ENCODE measurements at regions not wholly inside any gene's neighbourhood (a gene's known extent, or its start where the extent isn't known, plus 50 kb on each side); places are given as distances from the start of the nearest gene placed in this dataset.
"Not testable (repeated sequence)": the region's sequence is repeated elsewhere in the genome, so short reads cannot be mapped to it uniquely, and the experiment has no call there.

GRCh38 chr4:125750828-125751466 lies 436.2 kb downstream of the FAT4 start:
- no peak for DNase-seq (ENCODE audit: low spot score)

GRCh38 chr4:125758438-125758837 lies 443.7 kb downstream of the FAT4 start:
- DNase-seq (ENCODE audit: low spot score): no peak

- DNase-seq (ENCODE audit: low spot score): no peak
Measured at GRCh38 chr4:125760201-125760819, 445.6 kb downstream of the FAT4 start.

- no peak for DNase-seq (ENCODE audit: low spot score)
Measured at GRCh38 chr4:125760956-125761355, 446.2 kb downstream of the FAT4 start.

- DNase-seq (ENCODE audit: low spot score): no peak
Measured at GRCh38 chr4:125762537-125762936, 447.8 kb downstream of the FAT4 start.

GRCh38 chr4:125765941-125766340 lies 451.2 kb downstream of the FAT4 start:
- no peak for DNase-seq (ENCODE audit: low spot score)

- DNase-seq (ENCODE audit: low spot score): no peak
Measured at GRCh38 chr4:125770814-125771398, 456.2 kb downstream of the FAT4 start.

- DNase-seq (ENCODE audit: low spot score): no peak
Measured at GRCh38 chr4:125772680-125773079, 457.9 kb downstream of the FAT4 start.

- DNase-seq (ENCODE audit: low spot score): no peak
Measured at GRCh38 chr4:125773502-125773901, 458.7 kb downstream of the FAT4 start.

- no peak for DNase-seq (ENCODE audit: low spot score)
Measured at GRCh38 chr4:125773931-125774330, 459.2 kb downstream of the FAT4 start.

- DNase-seq (ENCODE audit: low spot score): no peak
Measured at GRCh38 chr4:125776146-125776545, 461.4 kb downstream of the FAT4 start.

- no peak for DNase-seq (ENCODE audit: low spot score)
Measured at GRCh38 chr4:125780164-125780563, 465.4 kb downstream of the FAT4 start.

- DNase-seq (ENCODE audit: low spot score): no peak
Measured at GRCh38 chr4:125780747-125781146, 466.0 kb downstream of the FAT4 start.

GRCh38 chr4:125781651-125782050 lies 466.9 kb downstream of the FAT4 start:
- DNase-seq (ENCODE audit: low spot score): no peak

GRCh38 chr4:125784741-125785140 lies 470.0 kb downstream of the FAT4 start:
- DNase-seq (ENCODE audit: low spot score): no peak

- no peak for DNase-seq (ENCODE audit: low spot score)
Measured at GRCh38 chr4:125787707-125788106, 473.0 kb downstream of the FAT4 start.

GRCh38 chr4:125789023-125789422 lies 474.3 kb downstream of the FAT4 start:
- DNase-seq (ENCODE audit: low spot score): no peak

- DNase-seq (ENCODE audit: low spot score): no peak
Measured at GRCh38 chr4:125791896-125792295, 477.1 kb downstream of the FAT4 start.

GRCh38 chr4:125794989-125795388 lies 480.2 kb downstream of the FAT4 start:
- DNase-seq (ENCODE audit: low spot score): no peak

GRCh38 chr4:125796138-125796537 lies 481.4 kb downstream of the FAT4 start:
- DNase-seq (ENCODE audit: low spot score): no peak

- not testable (repeated sequence) for DNase-seq (ENCODE audit: low spot score)
Measured at GRCh38 chr4:125797621-125798020, 482.9 kb downstream of the FAT4 start.

- no peak for DNase-seq (ENCODE audit: low spot score)
Measured at GRCh38 chr4:125801373-125801772, 486.6 kb downstream of the FAT4 start.

GRCh38 chr4:125801924-125802323 lies 487.2 kb downstream of the FAT4 start:
- DNase-seq (ENCODE audit: low spot score): no peak

- DNase-seq (ENCODE audit: low spot score): no peak
Measured at GRCh38 chr4:125808022-125808421, 493.3 kb downstream of the FAT4 start.
